Smooth muscle cell (in vitro differentiated cells): ENCODE measurements at regions not wholly inside any gene's neighbourhood (a gene's known extent, or its start where the extent isn't known, plus 50 kb on each side); places are given as distances from the start of the nearest gene placed in this dataset.
"Not testable (repeated sequence)": the region's sequence is repeated elsewhere in the genome, so short reads cannot be mapped to it uniquely, and the experiment has no call there.

ENCODE experiments used
- DNase-seq: peaks from one replicate; lab custom pipeline; 2025; ENCODE audit not compliant: unreplicated experiment; lab: John Stamatoyannopoulos, UW
- H2AFZ ChIP-seq: fragments of 200-600 bp; sonication (generic); 2 replicates; pipeline ENCODE4 v1.6.0; 2016; ENCODE audit warnings: antibody characterized with exemption, low read depth, mild to moderate bottlenecking
- H3F3A ChIP-seq: fragments of 200-600 bp; sonication (generic); 2 replicates; pipeline ENCODE4 v1.6.0; 2017; ENCODE audit warnings: antibody characterized with exemption, low read depth
- H3K27ac ChIP-seq: fragments of 200-600 bp; sonication (generic); 2 replicates; pipeline ENCODE4 v1.5.1; 2016; ENCODE audit warnings: low read depth, mild to moderate bottlenecking
- H3K27me3 ChIP-seq: fragments of 200-600 bp; sonication (generic); 2 replicates; pipeline ENCODE4 v1.6.1; 2016; ENCODE audit warnings: low read depth, mild to moderate bottlenecking
- H3K36me3 ChIP-seq: fragments of 200-600 bp; sonication (generic); 2 replicates; pipeline ENCODE4 v1.5.1; 2016; ENCODE audit warnings: low read depth
- H3K4me1 ChIP-seq: fragments of 200-600 bp; sonication (generic); 2 replicates; pipeline ENCODE4 v1.5.1; 2016; ENCODE audit warnings: low read depth
- H3K4me2 ChIP-seq: fragments of 200-600 bp; sonication (generic); 2 replicates; pipeline ENCODE4 v1.6.0; 2016; ENCODE audit warnings: mild to moderate bottlenecking
- H3K4me3 ChIP-seq: fragments of 200-600 bp; sonication (generic); 2 replicates; pipeline ENCODE4 v1.5.1; 2016; ENCODE audit warnings: mild to moderate bottlenecking
- H3K79me2 ChIP-seq: fragments of 200-600 bp; sonication (generic); 2 replicates; pipeline ENCODE4 v1.6.0; 2016; ENCODE audit warnings: low read depth, mild to moderate bottlenecking
- H3K9ac ChIP-seq: fragments of 200-600 bp; sonication (generic); 2 replicates; pipeline ENCODE4 v1.6.0; 2016; ENCODE audit warnings: low read depth
- H3K9me3 ChIP-seq: fragments of 200-600 bp; sonication (generic); replicated peaks from 2 replicates; pipeline ENCODE4 v1.5.1; 2016; ENCODE audit warnings: low read depth
- H4K20me1 ChIP-seq: fragments of 200-600 bp; sonication (generic); 2 replicates; pipeline ENCODE4 v1.6.0; 2016; ENCODE audit warnings: low read depth
- CTCF ChIP-seq: fragments of 200-600 bp; sonication (generic); IDR thresholded peaks from 2 replicates; pipeline ENCODE4 v1.5.1; 2017; ENCODE audit warnings: borderline replicate concordance, mild to moderate bottlenecking, antibody characterized with exemption; ENCODE audit not compliant: insufficient read depth, poor library complexity, severe bottlenecking
- WGBS: methylation state at CpG from one replicate; pipeline ENCODE4 v1.1.7; 2016; ENCODE audit warnings: low lambda C conversion rate; 5-methylcytosine and 5-hydroxymethylcytosine counted together

GRCh38 chr22:47401976-47402770, 639.7 kb downstream of the TBC1D22A start:
- H3K27ac ChIP-seq = no peak overlapping the region
- no peaks in the 10 kb centered on the region for H3K9me3 ChIP-seq
- no peak for TF ChIP-seq CTCF
- DNase-seq = no peak
- H4K20me1 ChIP-seq = no peaks in the 10 kb centered on the region
- H3K4me1 ChIP-seq = no peaks in the 10 kb centered on the region
- no peak overlapping the region for H3K4me2 ChIP-seq
- H3K36me3 ChIP-seq = no peaks in the 10 kb centered on the region
- H3F3A ChIP-seq = no peaks in the 10 kb centered on the region
- H3K79me2 ChIP-seq = no peaks in the 10 kb centered on the region
- H2AFZ ChIP-seq = no peak overlapping the region
- no peak overlapping the region for H3K4me3 ChIP-seq
- no peak overlapping the region for H3K9ac ChIP-seq
- WGBS = 83% methylated on average over 29 of the region's 29 CpGs
- no peaks in the 10 kb centered on the region for H3K27me3 ChIP-seq

GRCh38 chr22:47401592-47401898, 639.1 kb downstream of the TBC1D22A start:
- Histone ChIP-seq H3K4me2 (no peak overlapping the region), H3K4me1 (no peaks in the 10 kb centered on the region), H4K20me1 (no peaks in the 10 kb centered on the region), H3K27me3 (no peaks in the 10 kb centered on the region), H3K9ac (no peak overlapping the region), H2AFZ (no peak overlapping the region), H3F3A (no peaks in the 10 kb centered on the region), H3K9me3 (no peaks in the 10 kb centered on the region), H3K79me2 (no peaks in the 10 kb centered on the region), H3K27ac (no peak overlapping the region), H3K4me3 (no peak overlapping the region), H3K36me3 (no peaks in the 10 kb centered on the region)
- WGBS = 93% methylated on average over 12 of the region's 12 CpGs
- TF ChIP-seq CTCF = no peak
- no peak for DNase-seq

- Histone ChIP-seq H3K79me2 (no peaks in the 10 kb centered on the region), H3K36me3 (no peaks in the 10 kb centered on the region), H3K4me3 (no peak overlapping the region), H3K4me2 (no peak overlapping the region), H4K20me1 (no peaks in the 10 kb centered on the region), H3K4me1 (no peaks in the 10 kb centered on the region), H3K27me3 (no peaks in the 10 kb centered on the region), H3K9ac (no peak overlapping the region), H3K27ac (no peak overlapping the region), H3F3A (no peaks in the 10 kb centered on the region), H3K9me3 (no peaks in the 10 kb centered on the region), H2AFZ (no peak overlapping the region)
- TF ChIP-seq CTCF = no peak
- DNase-seq = no peak
- 88% methylated on average over 26 of the region's 28 CpGs for WGBS
Observed at GRCh38 chr22:47400701-47401591, 638.5 kb downstream of the TBC1D22A start.

GRCh38 chr22:47400131-47400530, 637.7 kb downstream of the TBC1D22A start:
- not testable (repeated sequence) for H3K9me3 ChIP-seq, H3K4me1 ChIP-seq, H2AFZ ChIP-seq, H3K9ac ChIP-seq, H3F3A ChIP-seq, H3K4me2 ChIP-seq, DNase-seq, H3K79me2 ChIP-seq, H4K20me1 ChIP-seq, H3K27me3 ChIP-seq, H3K4me3 ChIP-seq, H3K36me3 ChIP-seq, H3K27ac ChIP-seq
- WGBS = 84% methylated on average over 9 of the region's 10 CpGs
